ENCODE measurements at regions not wholly inside any gene's neighbourhood (a gene's known extent, or its start where the extent isn't known, plus 50 kb on each side); places are given as distances from the start of the nearest gene placed in this dataset.

- DNase-seq (ENCODE audit: low spot score in 2 of 2, unreplicated experiment in 2 of 2), result no peak
- H3K4me1 Mint-ChIP-seq, result peaks cover 40% of the 10 kb centered on the region
- no peaks in the 10 kb centered on the region for H3K36me3 Mint-ChIP-seq
- H3K27me3 Mint-ChIP-seq (ENCODE audit: low read depth), result no peaks in the 10 kb centered on the region
- H3K9me3 Mint-ChIP-seq, result no peaks in the 10 kb centered on the region
- no peak overlapping the region for H3K4me3 Mint-ChIP-seq
- TF ChIP-seq, protein P1, sequence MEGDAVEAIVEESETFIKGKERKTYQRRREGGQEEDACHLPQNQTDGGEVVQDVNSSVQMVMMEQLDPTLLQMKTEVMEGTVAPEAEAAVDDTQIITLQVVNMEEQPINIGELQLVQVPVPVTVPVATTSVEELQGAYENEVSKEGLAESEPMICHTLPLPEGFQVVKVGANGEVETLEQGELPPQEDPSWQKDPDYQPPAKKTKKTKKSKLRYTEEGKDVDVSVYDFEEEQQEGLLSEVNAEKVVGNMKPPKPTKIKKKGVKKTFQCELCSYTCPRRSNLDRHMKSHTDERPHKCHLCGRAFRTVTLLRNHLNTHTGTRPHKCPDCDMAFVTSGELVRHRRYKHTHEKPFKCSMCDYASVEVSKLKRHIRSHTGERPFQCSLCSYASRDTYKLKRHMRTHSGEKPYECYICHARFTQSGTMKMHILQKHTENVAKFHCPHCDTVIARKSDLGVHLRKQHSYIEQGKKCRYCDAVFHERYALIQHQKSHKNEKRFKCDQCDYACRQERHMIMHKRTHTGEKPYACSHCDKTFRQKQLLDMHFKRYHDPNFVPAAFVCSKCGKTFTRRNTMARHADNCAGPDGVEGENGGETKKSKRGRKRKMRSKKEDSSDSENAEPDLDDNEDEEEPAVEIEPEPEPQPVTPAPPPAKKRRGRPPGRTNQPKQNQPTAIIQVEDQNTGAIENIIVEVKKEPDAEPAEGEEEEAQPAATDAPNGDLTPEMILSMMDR (IDR thresholded peaks at IDR 0.05; ENCODE audit: unreplicated experiment), result no peak
- H3K27ac Mint-ChIP-seq, result peak overlapping the region; percentile 83
Observed at GRCh38 chr2:160657196-160657595, 163.6 kb upstream of the RBMS1 start.

GRCh38 chr2:160658851-160659250 is 165.2 kb upstream of the RBMS1 start:
- Mint-ChIP-seq H3K4me1 (peaks cover 27% of the 10 kb centered on the region), H3K36me3 (no peaks in the 10 kb centered on the region), H3K27ac (peak overlapping the region; percentile 24), H3K27me3 (ENCODE audit: low read depth) (no peaks in the 10 kb centered on the region), H3K9me3 (no peaks in the 10 kb centered on the region), H3K4me3 (no peak overlapping the region)
- DNase-seq (ENCODE audit: low spot score in 2 of 2, unreplicated experiment in 2 of 2), result no peak
- TF ChIP-seq, protein P1 (IDR thresholded peaks at IDR 0.05; ENCODE audit: unreplicated experiment), result no peak

- TF ChIP-seq, protein P1 (IDR thresholded peaks at IDR 0.05; ENCODE audit: unreplicated experiment), result no peak
Observed at GRCh38 chr2:160660741-160661140, 167.1 kb upstream of the RBMS1 start.

GRCh38 chr2:160664603-160665140 is 171.1 kb upstream of the RBMS1 start:
- TF ChIP-seq, protein P1 (IDR thresholded peaks at IDR 0.05; ENCODE audit: unreplicated experiment), result no peak
- Mint-ChIP-seq H3K36me3 (no peaks in the 10 kb centered on the region), H3K27ac (peak overlapping the region; percentile 70), H3K27me3 (ENCODE audit: low read depth) (no peaks in the 10 kb centered on the region), H3K4me3 (no peak overlapping the region), H3K4me1 (peaks cover 32% of the 10 kb centered on the region), H3K9me3 (no peaks in the 10 kb centered on the region)
- DNase-seq (ENCODE audit: low spot score in 2 of 2, unreplicated experiment in 2 of 2), result no peak

More at GRCh38 chr2:160660741-160661140, 167.1 kb upstream of the RBMS1 start:
- Mint-ChIP-seq H3K36me3 (no peaks in the 10 kb centered on the region), H3K4me3 (no peak overlapping the region), H3K27me3 (ENCODE audit: low read depth) (no peaks in the 10 kb centered on the region), H3K9me3 (no peaks in the 10 kb centered on the region), H3K4me1 (peaks cover 40% of the 10 kb centered on the region), H3K27ac (no peak overlapping the region)
- no peak for DNase-seq (ENCODE audit: low spot score in 2 of 2, unreplicated experiment in 2 of 2)

- H3K27me3 Mint-ChIP-seq (ENCODE audit: low read depth), result no peaks in the 10 kb centered on the region
- H3K36me3 Mint-ChIP-seq, result no peaks in the 10 kb centered on the region
- H3K4me1 Mint-ChIP-seq, result peaks cover 32% of the 10 kb centered on the region
- DNase-seq (ENCODE audit: low spot score in 2 of 2, unreplicated experiment in 2 of 2), result no peak
- no peaks in the 10 kb centered on the region for H3K9me3 Mint-ChIP-seq
- TF ChIP-seq, protein P1 (IDR thresholded peaks at IDR 0.05; ENCODE audit: unreplicated experiment), result no peak
- H3K4me3 Mint-ChIP-seq, result peak overlapping the region; percentile 22
- peak overlapping the region; percentile 96 for H3K27ac Mint-ChIP-seq
Observed at GRCh38 chr2:160666154-160667060, 172.8 kb upstream of the RBMS1 start.
